ENCODE measurements at regions not wholly inside any gene's neighbourhood (a gene's known extent, or its start where the extent isn't known, plus 50 kb on each side); places are given as distances from the start of the nearest gene placed in this dataset.
"Not testable (repeated sequence)": the region's sequence is repeated elsewhere in the genome, so short reads cannot be mapped to it uniquely, and the experiment has no call there.

DNA sequence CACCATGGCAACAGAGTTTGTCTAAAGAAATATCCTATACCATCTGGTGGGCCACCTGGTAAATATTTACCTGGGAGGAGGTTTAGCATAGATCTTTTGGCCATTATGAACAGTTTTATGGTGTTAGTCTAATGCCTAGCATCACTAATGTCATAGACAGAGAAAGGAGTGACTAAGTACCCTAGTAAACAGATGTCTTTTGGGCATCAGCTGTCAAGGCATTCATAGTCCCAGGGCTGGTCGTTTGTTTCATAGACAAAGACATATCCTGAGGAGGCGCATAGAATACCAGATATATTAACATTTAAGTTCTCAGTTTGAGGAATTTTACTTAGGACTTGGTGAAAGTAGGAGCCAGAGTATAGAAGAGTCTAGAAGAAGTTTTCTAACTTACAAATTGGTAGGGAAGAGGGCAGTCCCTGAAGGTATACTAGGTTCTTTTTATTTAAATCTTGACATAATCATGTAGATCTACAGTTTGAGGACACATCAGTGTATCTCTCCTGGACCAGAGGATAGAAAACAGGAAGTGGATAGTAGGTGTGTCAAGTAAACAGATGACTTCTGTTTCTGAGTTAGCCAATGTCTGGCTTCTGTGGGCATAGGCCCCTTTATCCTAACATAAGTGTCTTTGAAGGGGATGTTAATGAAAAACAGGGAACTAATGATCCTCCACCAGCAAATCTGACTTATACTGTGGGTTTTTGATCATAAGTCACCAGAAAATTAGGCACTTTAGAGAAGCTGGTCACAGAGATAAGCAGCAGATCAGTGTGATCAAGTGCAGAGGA, 105.0 kb upstream of the PRSS3 start:
- DNase-seq (ENCODE audit: low read depth), result no peak
- H3K4me3 ChIP-seq (ENCODE audit: low read depth, low read length), result no peak overlapping the region
- TF ChIP-seq, protein P1, sequence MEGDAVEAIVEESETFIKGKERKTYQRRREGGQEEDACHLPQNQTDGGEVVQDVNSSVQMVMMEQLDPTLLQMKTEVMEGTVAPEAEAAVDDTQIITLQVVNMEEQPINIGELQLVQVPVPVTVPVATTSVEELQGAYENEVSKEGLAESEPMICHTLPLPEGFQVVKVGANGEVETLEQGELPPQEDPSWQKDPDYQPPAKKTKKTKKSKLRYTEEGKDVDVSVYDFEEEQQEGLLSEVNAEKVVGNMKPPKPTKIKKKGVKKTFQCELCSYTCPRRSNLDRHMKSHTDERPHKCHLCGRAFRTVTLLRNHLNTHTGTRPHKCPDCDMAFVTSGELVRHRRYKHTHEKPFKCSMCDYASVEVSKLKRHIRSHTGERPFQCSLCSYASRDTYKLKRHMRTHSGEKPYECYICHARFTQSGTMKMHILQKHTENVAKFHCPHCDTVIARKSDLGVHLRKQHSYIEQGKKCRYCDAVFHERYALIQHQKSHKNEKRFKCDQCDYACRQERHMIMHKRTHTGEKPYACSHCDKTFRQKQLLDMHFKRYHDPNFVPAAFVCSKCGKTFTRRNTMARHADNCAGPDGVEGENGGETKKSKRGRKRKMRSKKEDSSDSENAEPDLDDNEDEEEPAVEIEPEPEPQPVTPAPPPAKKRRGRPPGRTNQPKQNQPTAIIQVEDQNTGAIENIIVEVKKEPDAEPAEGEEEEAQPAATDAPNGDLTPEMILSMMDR (IDR thresholded peaks at IDR 0.05; ENCODE audit: control insufficient read depth, extremely low read depth, insufficient read depth), result no peak

DNA sequence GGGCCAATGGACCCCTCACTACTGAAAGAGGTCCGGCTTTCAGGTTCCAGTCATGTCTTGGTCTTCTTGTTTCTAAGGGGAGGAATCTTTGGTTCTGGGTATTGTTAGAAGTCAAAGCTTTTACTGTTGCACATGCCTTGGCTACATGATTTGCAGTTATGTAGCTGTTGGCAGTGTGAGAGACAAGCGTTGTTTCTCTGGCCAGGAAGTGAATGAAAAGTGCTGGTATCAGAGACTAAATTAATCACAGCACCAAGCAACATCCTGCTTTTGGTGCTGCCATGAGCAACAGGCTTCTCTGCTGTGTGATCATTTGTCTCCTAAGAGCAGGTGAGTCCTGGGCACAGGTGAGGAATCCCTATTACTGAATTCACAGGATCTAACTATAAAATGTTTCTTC, 100.1 kb upstream of the PRSS3 start:
- H3K4me3 ChIP-seq (ENCODE audit: low read depth, low read length), result no peak overlapping the region
- DNase-seq (ENCODE audit: low read depth), result no peak
- TF ChIP-seq, protein P1 (IDR thresholded peaks at IDR 0.05; ENCODE audit: control insufficient read depth, extremely low read depth, insufficient read depth), result no peak

DNA sequence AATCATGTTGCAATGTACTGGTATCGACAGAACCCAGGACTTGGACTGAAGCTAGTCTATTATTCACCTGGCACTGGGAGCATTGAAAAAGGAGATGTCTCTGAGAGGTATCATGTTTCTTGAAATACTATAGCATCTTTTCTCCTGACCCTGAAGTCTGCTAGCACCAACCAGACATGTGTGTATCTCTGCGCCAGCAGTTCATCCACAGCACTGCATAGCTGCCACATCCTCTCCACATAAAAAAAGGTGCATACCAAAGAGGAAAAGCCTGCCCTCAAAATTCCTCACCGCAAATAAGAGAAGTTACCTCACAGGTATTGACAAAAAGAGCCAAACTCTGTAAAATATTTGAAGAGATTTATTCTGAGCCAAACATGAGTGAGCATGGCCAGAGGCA, 99.5 kb upstream of the PRSS3 start:
- TF ChIP-seq, protein P1 (IDR thresholded peaks at IDR 0.05; ENCODE audit: control insufficient read depth, extremely low read depth, insufficient read depth), result no peak
- DNase-seq (ENCODE audit: low read depth), result no peak
- no peak overlapping the region for H3K4me3 ChIP-seq (ENCODE audit: low read depth, low read length)

DNA sequence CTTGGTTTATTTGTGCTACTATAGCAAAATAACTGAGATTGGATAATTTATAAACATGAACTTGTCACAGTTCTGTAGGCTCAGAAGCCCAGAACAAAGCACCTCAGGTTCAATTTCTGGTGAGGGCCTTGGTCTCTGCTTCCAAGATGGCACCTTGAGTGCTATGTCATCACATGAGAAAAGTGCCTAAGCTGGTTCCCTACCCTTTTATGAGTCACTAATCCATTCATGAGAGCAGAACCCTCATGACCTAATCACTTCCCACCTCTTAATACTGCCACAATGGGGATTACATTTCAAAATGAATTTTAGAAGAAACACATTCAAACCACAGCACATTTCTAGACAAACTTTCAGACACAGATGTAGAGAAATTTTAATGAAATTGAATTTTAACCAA, 98.2 kb upstream of the PRSS3 start:
- no peak for DNase-seq (ENCODE audit: low read depth)
- no peak overlapping the region for H3K4me3 ChIP-seq (ENCODE audit: low read depth, low read length)
- TF ChIP-seq, protein P1 (IDR thresholded peaks at IDR 0.05; ENCODE audit: control insufficient read depth, extremely low read depth, insufficient read depth), result no peak

DNA sequence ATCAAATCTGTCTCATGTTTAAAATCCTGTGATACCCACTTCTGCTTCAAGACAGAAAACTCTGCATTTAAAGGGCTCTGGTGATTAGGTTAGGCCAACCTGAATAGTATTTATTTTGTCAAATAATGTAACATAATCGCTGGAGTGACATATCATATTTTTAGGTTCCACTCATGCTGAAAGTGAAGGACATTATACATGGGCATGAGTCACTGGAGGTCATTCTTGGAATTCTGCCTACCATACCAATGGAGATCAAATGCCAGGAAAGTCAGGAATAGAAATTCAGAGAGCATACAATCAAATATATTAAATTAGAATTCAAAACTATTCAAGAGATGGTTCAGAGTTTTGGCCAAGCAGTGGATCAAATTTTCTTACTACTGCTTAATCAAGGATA, 97.1 kb upstream of the PRSS3 start:
- no peak for DNase-seq (ENCODE audit: low read depth)

DNA sequence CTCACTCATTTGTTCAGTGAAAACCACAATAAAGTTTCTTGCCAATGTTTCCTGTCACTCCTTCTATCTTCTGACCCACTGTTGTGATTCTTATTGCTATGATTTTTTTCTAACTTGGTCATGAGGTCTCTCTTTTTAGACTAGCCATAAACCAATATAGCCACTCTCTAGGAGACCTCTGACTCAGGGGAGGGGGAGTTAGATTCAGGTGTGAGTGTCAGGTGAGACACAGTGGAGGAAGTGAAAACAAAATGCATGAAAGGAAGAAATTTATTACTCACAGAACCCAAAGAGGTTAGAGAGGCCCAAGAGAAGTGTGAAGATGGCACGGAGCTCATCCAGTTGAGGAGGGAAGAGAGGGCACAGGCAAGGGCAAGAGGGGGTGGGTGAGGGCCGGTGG, 94.4 kb upstream of the PRSS3 start:
- not testable (repeated sequence) for DNase-seq (ENCODE audit: low read depth); H3K4me3 ChIP-seq (ENCODE audit: low read depth, low read length)

More for the DNA sequence above, 97.1 kb upstream of the PRSS3 start:
- TF ChIP-seq, protein P1 (IDR thresholded peaks at IDR 0.05; ENCODE audit: control insufficient read depth, extremely low read depth, insufficient read depth), result no peak
- H3K4me3 ChIP-seq (ENCODE audit: low read depth, low read length), result no peak overlapping the region

DNA sequence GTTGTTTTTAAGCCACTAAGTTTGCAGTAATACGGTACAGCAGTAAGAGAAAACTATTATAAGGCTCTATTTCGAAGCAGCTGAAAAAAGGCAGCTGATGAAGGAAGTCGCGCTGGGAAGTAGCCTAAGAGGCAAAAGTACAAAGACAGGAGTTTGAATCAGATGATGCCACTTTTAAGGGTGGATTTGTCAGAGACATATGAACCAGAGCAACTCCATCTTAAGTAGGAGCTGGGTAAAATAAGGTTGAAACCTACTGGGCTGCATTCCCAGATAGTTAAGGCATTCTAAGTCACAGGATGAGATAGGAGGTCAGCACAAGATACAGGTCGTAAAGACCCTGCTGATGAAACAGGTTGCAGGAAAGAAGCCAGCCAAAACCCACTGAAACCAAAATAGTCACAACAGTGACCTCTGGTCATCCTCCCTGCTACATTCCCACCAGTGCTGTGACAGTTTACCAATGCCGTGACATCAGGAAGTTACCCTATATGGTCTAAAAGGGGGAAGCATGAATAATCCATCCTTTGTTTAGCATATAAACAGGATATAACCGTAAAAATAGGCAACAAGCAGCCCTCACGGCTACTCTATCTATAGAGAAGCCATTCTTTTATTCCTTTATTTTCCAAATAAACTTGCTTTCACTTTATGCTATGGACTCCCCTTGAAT, 91.8 kb upstream of the PRSS3 start:
- no peak for DNase-seq (ENCODE audit: low read depth)
- TF ChIP-seq, protein P1 (IDR thresholded peaks at IDR 0.05; ENCODE audit: control insufficient read depth, extremely low read depth, insufficient read depth), result no peak
- H3K4me3 ChIP-seq (ENCODE audit: low read depth, low read length), result no peak overlapping the region

DNA sequence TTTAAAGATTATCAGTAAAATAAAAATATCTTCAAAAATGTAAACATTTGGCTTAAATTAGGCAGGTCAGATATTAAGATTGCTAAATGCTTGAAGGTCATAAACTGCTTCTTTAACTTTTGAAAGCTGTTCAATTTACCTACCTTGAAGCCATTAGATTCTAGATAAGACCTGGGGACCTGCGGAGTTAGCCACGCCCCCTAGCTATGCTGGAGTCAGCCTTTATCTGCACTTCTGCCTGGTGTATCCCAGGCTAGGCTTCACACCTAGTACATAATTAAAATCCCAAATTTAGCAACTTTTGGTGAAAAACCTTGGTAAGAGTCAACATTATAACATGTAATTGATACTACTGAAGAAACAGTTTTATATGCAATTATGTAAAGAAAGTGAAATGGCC, 89.9 kb upstream of the PRSS3 start:
- DNase-seq (ENCODE audit: low read depth); H3K4me3 ChIP-seq (ENCODE audit: low read depth, low read length): not testable (repeated sequence)

Measured in LNCaP clone FGC (cell line).